ENCODE measurements at regions not wholly inside any gene's neighbourhood (a gene's known extent, or its start where the extent isn't known, plus 50 kb on each side); places are given as distances from the start of the nearest gene placed in this dataset.
A peak's percentile ranks its signal among the peaks of the same experiment; 100 is the strongest.

GRCh38 chr2:144896341-144896740 lies 376.4 kb upstream of the ZEB2 start:
- no peak overlapping the region for H3K4me3 ChIP-seq (ENCODE audit: control insufficient read depth, low read depth, low read length)
- no peak for DNase-seq (ENCODE audit: low read depth)
- TF ChIP-seq CTCF (IDR thresholded peaks at IDR 0.05; ENCODE audit: control insufficient read depth, insufficient read depth, low read depth, low read length, missing control alignments): no peak

- no peak for TF ChIP-seq CTCF (IDR thresholded peaks at IDR 0.05; ENCODE audit: control insufficient read depth, insufficient read depth, low read depth, low read length, missing control alignments)
- DNase-seq (ENCODE audit: low read depth): no peak
- H3K4me3 ChIP-seq (ENCODE audit: control insufficient read depth, low read depth, low read length): no peak overlapping the region
Observed at GRCh38 chr2:144894612-144895599, 375.0 kb upstream of the ZEB2 start.

GRCh38 chr2:144893464-144893863 lies 373.5 kb upstream of the ZEB2 start:
- no peak for DNase-seq (ENCODE audit: low read depth)
- no peak for TF ChIP-seq CTCF (IDR thresholded peaks at IDR 0.05; ENCODE audit: control insufficient read depth, insufficient read depth, low read depth, low read length, missing control alignments)
- no peak overlapping the region for H3K4me3 ChIP-seq (ENCODE audit: control insufficient read depth, low read depth, low read length)

DNA sequence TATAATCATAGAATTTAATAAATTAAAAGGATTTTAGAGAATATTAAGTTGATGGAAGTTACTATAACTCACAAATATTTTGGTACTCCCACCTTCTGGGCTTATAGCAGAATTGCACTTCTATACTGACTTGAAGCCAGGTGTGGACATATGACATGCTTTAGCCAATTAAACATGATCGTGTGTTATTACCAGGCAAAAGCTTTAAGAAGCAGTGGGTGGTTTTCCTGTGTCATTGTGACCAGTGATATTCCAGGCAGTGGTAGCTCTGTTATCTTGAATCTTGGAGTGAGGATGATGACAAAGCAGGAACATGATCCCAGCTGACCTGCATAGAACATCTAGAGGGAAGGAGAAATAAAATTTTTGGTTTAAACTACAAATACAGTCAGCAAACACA lies 370.9 kb upstream of the ZEB2 start:
- H3K4me3 ChIP-seq (ENCODE audit: control insufficient read depth, low read depth, low read length): no peak overlapping the region
- TF ChIP-seq CTCF (IDR thresholded peaks at IDR 0.05; ENCODE audit: control insufficient read depth, insufficient read depth, low read depth, low read length, missing control alignments): peak; percentile 19
- DNase-seq (ENCODE audit: low read depth): no peak

- no peak for DNase-seq (ENCODE audit: low read depth)
- H3K4me3 ChIP-seq (ENCODE audit: control insufficient read depth, low read depth, low read length): no peak overlapping the region
- no peak for TF ChIP-seq CTCF (IDR thresholded peaks at IDR 0.05; ENCODE audit: control insufficient read depth, insufficient read depth, low read depth, low read length, missing control alignments)
Observed at GRCh38 chr2:144889348-144889747, 369.4 kb upstream of the ZEB2 start.

- TF ChIP-seq CTCF (IDR thresholded peaks at IDR 0.05; ENCODE audit: control insufficient read depth, insufficient read depth, low read depth, low read length, missing control alignments): no peak
- DNase-seq (ENCODE audit: low read depth): no peak
- H3K4me3 ChIP-seq (ENCODE audit: control insufficient read depth, low read depth, low read length): no peak overlapping the region
Observed at GRCh38 chr2:144886862-144887261, 366.9 kb upstream of the ZEB2 start.
